ENCODE measurements at regions not wholly inside any gene's neighbourhood (a gene's known extent, or its start where the extent isn't known, plus 50 kb on each side); places are given as distances from the start of the nearest gene placed in this dataset.

DNA sequence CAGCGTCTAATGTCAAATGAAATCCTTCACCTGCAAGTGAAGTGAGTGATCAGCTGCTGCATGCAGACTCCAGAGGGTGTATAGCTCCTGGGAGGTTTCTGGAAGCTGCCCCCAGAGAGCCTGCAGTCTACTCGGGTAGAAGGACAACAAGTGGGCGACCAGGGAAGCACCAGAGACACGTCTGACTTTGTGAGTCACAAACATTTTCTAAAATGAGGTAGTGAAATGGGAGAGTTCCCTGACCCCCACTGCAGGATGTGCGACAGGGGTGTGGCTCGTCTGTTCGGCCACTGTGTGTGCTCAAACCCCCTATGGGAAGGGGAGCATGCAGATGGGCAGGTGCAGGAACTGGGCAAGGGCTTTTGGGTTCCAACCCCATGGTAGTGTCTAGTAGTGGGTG, 177.1 kb upstream of the PRKCQ start:
- no peaks in the 10 kb centered on the region for H3K4me1 Mint-ChIP-seq
- H3K27me3 Mint-ChIP-seq = peaks cover 64% of the 10 kb centered on the region
- no peaks in the 10 kb centered on the region for H3K9me3 ChIP-seq (ENCODE audit: control insufficient read depth, low read length, poor library complexity, severe bottlenecking)
- no peak overlapping the region for H3K27ac Mint-ChIP-seq
- ATAC-seq (no peak), DNase-seq (no peak)
- H3K4me3 Mint-ChIP-seq = no peak overlapping the region
- peaks cover 5% of the 10 kb centered on the region for H3K36me3 Mint-ChIP-seq (ENCODE audit: low read depth)

DNA sequence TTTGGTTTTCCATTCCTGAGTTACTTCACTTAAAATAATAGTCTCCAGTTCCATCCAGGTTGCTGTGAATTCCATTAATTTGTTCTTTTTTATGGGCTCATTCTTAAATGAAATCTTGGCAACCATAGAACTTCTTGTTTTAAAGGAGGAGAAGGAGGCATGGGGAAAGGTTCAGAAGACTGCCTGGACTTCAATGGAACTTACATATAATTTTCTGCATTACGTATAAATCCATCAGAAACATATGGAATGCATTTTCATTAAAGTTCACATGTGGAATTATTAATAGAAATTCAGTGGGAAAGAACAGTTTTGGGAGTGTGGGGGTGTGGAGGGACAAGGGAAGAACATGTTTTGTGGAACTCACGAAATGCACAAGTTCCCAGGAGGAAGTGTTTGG, 176.6 kb upstream of the PRKCQ start:
- no peaks in the 10 kb centered on the region for H3K9me3 ChIP-seq (ENCODE audit: control insufficient read depth, low read length, poor library complexity, severe bottlenecking)
- peaks cover 64% of the 10 kb centered on the region for H3K27me3 Mint-ChIP-seq
- H3K4me3 Mint-ChIP-seq = no peak overlapping the region
- H3K4me1 Mint-ChIP-seq = no peaks in the 10 kb centered on the region
- no peak overlapping the region for H3K27ac Mint-ChIP-seq
- ATAC-seq (no peak), DNase-seq (no peak)
- H3K36me3 Mint-ChIP-seq (ENCODE audit: low read depth) = peaks cover 5% of the 10 kb centered on the region

GRCh38 chr10:6755781-6756460, 175.8 kb upstream of the PRKCQ start:
- Mint-ChIP-seq H3K36me3 (ENCODE audit: low read depth) (peaks cover 2% of the 10 kb centered on the region), H3K27me3 (peaks cover 64% of the 10 kb centered on the region), H3K27ac (no peak overlapping the region), H3K4me1 (no peaks in the 10 kb centered on the region), H3K4me3 (no peak overlapping the region)
- no peaks in the 10 kb centered on the region for H3K9me3 ChIP-seq (ENCODE audit: control insufficient read depth, low read length, poor library complexity, severe bottlenecking)
- DNase-seq = no peak
- ATAC-seq = no peak

GRCh38 chr10:6753644-6754043, 173.6 kb upstream of the PRKCQ start:
- H3K36me3 Mint-ChIP-seq (ENCODE audit: low read depth) = peaks cover 3% of the 10 kb centered on the region
- H3K27ac Mint-ChIP-seq = no peak overlapping the region
- no peak for DNase-seq
- ATAC-seq = no peak
- H3K27me3 Mint-ChIP-seq = peaks cover 52% of the 10 kb centered on the region
- H3K4me1 Mint-ChIP-seq = no peaks in the 10 kb centered on the region
- no peaks in the 10 kb centered on the region for H3K9me3 ChIP-seq (ENCODE audit: control insufficient read depth, low read length, poor library complexity, severe bottlenecking)
- H3K4me3 Mint-ChIP-seq = no peak overlapping the region

- H3K27ac Mint-ChIP-seq = no peak overlapping the region
- no peak overlapping the region for H3K4me3 Mint-ChIP-seq
- H3K4me1 Mint-ChIP-seq = no peaks in the 10 kb centered on the region
- peaks cover 3% of the 10 kb centered on the region for H3K36me3 Mint-ChIP-seq (ENCODE audit: low read depth)
- no peak for DNase-seq
- peaks cover 41% of the 10 kb centered on the region for H3K27me3 Mint-ChIP-seq
- no peak for ATAC-seq
- no peaks in the 10 kb centered on the region for H3K9me3 ChIP-seq (ENCODE audit: control insufficient read depth, low read length, poor library complexity, severe bottlenecking)
Measured at GRCh38 chr10:6751363-6751762, 171.3 kb upstream of the PRKCQ start.

DNA sequence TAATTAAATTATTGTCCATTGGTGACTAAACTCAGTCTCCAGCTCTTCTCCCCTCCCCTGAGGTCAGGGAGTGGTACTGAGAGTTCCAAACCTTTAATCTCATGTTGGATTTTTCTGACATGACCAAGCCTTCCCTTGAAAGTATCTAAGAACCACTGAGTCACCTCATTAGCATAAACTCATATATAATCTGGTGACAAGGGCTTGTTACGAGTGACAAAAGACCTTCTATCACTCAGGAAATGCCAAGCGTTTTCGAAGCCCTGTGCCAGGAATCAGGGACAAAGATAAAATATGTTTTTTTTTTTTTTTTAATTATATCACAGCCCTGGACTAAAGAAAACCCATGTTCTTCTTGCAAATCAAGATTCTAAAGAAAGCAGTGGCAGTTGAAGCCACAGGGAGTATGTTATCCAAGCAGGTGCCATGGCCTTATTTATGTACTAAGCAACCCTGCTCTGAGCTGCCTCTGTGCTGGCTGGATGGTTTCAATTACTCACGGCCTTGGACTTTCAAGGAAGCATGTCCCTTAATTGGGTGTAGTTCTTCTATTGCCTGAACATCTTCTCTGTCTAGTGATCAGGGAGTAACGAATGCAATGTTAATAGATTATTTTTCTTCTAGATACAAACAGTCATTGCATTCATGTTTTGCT, 169.0 kb upstream of the PRKCQ start:
- Mint-ChIP-seq H3K36me3 (ENCODE audit: low read depth) (peaks cover 3% of the 10 kb centered on the region), H3K4me3 (no peak overlapping the region), H3K27ac (no peak overlapping the region), H3K27me3 (peaks cover 44% of the 10 kb centered on the region), H3K4me1 (no peaks in the 10 kb centered on the region)
- no peaks in the 10 kb centered on the region for H3K9me3 ChIP-seq (ENCODE audit: control insufficient read depth, low read length, poor library complexity, severe bottlenecking)
- DNase-seq (no peak), ATAC-seq (no peak)

DNA sequence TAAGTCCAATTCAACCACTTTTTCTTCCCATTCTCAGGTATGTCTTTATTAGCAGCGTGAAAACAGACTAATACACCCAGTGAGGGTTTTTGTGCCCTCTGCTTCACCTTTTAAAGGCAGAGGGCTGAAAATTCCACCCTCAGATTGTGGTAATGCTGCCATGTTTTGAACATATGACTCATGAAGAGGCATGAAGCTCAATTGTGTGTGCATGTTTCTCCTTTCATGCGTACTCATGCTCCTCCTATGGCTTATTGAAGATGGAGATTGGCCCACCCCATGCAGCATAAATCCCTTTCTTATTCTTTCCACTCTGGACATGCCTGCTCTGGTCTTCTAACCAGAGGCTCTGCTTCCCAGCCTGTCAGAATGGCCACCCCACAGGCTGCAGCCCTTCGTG, 168.0 kb upstream of the PRKCQ start:
- ATAC-seq = no peak
- H3K36me3 Mint-ChIP-seq (ENCODE audit: low read depth) = peaks cover 3% of the 10 kb centered on the region
- DNase-seq = no peak
- H3K27me3 Mint-ChIP-seq = peaks cover 38% of the 10 kb centered on the region
- H3K9me3 ChIP-seq (ENCODE audit: control insufficient read depth, low read length, poor library complexity, severe bottlenecking) = no peaks in the 10 kb centered on the region
- H3K4me1 Mint-ChIP-seq = no peaks in the 10 kb centered on the region
- no peak overlapping the region for H3K27ac Mint-ChIP-seq
- no peak overlapping the region for H3K4me3 Mint-ChIP-seq

GRCh38 chr10:6746782-6747181, 166.7 kb upstream of the PRKCQ start:
- Mint-ChIP-seq H3K4me3 (no peak overlapping the region), H3K27ac (no peak overlapping the region), H3K27me3 (peaks cover 49% of the 10 kb centered on the region), H3K36me3 (ENCODE audit: low read depth) (peaks cover 3% of the 10 kb centered on the region), H3K4me1 (no peaks in the 10 kb centered on the region)
- no peaks in the 10 kb centered on the region for H3K9me3 ChIP-seq (ENCODE audit: control insufficient read depth, low read length, poor library complexity, severe bottlenecking)
- DNase-seq (no peak), ATAC-seq (no peak)

DNA sequence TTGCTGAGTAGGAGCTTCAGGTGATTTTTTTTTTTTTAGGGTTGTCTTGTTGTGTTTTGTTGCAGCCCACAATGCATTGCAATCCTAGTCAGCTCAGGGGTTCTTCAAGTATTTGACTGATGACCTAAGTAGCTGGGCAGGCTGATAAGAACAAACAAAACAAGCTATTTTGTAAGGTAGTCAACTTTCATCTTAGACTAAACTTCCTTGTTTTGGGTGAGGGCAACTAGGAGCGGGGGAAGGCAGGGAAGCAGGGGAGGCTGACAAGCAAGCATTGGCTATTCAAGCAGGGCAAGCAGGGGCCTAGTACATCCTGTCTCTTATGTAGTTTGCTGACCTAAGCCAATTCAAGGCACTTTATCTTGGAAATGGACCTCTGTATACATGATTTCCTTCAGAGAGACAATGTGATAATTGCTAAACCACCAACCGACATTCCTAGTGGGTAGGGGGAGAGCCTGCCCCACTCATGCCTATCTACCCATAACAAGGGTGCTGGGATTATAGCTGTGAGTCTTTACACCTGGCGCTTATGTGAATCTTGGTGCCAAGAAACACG, 163.3 kb upstream of the PRKCQ start:
- Mint-ChIP-seq H3K27ac (no peak overlapping the region), H3K27me3 (peaks cover 59% of the 10 kb centered on the region), H3K4me3 (no peak overlapping the region), H3K4me1 (no peaks in the 10 kb centered on the region), H3K36me3 (ENCODE audit: low read depth) (no peaks in the 10 kb centered on the region)
- no peak for DNase-seq
- ATAC-seq = no peak
- H3K9me3 ChIP-seq (ENCODE audit: control insufficient read depth, low read length, poor library complexity, severe bottlenecking) = no peaks in the 10 kb centered on the region

DNA sequence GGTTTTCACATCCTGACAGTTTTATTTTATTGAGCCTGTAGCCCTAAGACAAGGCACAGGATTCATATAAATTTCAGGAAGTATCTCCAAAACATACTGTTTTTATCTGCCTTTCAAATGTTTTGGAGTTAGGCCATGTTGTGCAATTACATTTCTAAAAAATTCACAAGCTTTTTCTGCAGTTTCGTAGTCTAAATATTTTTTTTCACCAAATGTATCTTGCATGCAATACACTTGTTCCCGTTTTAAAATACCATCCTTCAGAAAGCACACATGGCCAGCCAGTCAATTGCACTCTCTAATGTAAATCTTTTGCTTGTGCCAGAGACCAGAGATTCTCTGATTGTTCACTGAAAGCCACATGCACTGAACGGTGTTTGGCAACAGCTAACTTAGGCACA, 161.5 kb upstream of the PRKCQ start:
- Mint-ChIP-seq H3K27ac (no peak overlapping the region), H3K4me3 (no peak overlapping the region), H3K27me3 (peaks cover 66% of the 10 kb centered on the region), H3K36me3 (ENCODE audit: low read depth) (no peaks in the 10 kb centered on the region), H3K4me1 (no peaks in the 10 kb centered on the region)
- no peaks in the 10 kb centered on the region for H3K9me3 ChIP-seq (ENCODE audit: control insufficient read depth, low read length, poor library complexity, severe bottlenecking)
- no peak for DNase-seq
- ATAC-seq = no peak

DNA sequence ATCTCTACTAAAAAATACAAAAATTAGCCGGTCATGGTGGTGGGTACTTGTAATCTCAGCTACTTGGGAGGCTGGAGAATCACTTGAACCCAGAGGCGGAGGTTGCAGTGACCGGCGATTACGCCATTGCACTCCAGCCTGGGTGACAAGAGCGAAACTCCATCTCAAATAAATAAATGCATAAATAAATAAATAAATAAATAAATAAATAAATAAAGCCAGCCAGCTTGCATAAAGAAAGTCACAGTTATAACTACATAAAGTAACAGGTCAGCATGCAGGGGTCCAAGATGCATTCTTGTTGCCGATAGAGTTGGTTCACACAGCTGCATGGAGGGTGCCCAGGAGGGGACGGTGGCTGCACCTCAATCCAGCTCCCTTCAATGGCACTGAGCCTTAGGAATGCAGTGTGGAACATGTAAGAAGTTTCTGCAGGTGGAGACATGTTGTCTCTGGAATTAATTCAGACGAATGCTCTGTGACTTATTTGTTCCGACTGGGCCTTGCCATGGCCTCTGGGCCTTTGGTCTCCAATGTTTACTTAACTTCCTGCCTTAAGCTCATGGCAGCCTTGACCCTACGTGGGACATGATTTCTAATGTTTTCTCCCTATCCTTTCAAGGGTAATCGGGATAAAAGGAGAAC, 159.6 kb upstream of the PRKCQ start:
- ATAC-seq = no peak
- Mint-ChIP-seq H3K27me3 (peaks cover 76% of the 10 kb centered on the region), H3K36me3 (ENCODE audit: low read depth) (no peaks in the 10 kb centered on the region), H3K4me3 (no peak overlapping the region), H3K4me1 (no peaks in the 10 kb centered on the region), H3K27ac (no peak overlapping the region)
- DNase-seq = no peak
- H3K9me3 ChIP-seq (ENCODE audit: control insufficient read depth, low read length, poor library complexity, severe bottlenecking) = no peaks in the 10 kb centered on the region

DNA sequence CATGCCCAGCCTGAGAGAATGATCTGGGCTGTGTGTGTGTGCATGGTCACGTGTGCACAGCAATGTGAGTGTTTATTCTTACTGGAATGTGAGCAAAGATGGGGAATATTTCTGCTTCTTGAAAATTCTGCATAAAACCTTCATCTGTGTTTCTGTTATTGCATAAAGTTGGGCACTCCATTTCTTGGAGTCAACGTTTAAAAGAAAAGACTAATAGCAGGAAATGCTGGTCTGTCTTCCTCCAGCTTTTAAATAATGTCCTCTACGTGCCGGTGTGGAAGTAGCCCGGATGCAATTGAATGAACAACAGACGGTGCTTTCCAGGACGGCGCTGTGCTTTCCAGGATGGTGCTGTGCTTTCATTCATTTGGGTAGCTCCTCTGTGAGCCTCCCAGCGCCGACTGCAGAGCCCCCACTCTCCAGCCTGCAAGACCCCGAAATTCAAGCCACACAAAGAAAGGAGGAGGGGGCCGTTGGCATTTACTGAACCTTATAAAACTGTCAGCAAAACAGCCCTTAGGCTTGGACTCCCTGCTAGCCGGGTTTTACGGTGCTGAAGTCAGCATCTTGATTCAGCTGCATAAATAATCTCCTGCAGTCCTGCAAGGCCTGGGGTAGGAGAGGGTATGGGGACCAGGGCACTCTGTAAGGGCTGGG, 158.2 kb upstream of the PRKCQ start:
- no peak overlapping the region for H3K4me3 Mint-ChIP-seq
- H3K9me3 ChIP-seq (ENCODE audit: control insufficient read depth, low read length, poor library complexity, severe bottlenecking) = no peaks in the 10 kb centered on the region
- H3K27ac Mint-ChIP-seq = no peak overlapping the region
- DNase-seq (no peak), ATAC-seq (no peak)
- peaks cover 81% of the 10 kb centered on the region for H3K27me3 Mint-ChIP-seq
- H3K4me1 Mint-ChIP-seq = no peaks in the 10 kb centered on the region
- no peaks in the 10 kb centered on the region for H3K36me3 Mint-ChIP-seq (ENCODE audit: low read depth)

DNA sequence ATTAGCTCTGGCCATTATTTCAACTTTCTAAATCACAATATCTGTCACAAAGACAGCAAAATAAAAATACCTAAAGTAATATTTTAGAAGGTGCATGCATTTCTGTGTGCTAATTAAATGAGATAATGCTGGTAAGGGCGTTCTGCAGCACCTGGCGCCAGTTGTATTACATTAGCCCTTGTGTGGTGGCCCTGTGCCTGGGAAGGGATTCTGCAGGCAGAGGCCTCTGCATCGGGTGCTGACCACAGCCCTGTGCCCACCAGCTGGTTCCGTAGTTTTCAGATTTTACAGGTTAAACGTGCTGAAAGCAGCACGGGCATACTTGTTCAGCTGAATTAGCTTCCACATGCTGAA, 157.7 kb upstream of the PRKCQ start:
- ATAC-seq (no peak), DNase-seq (no peak)
- Mint-ChIP-seq H3K27me3 (peaks cover 81% of the 10 kb centered on the region), H3K4me3 (no peak overlapping the region), H3K36me3 (ENCODE audit: low read depth) (no peaks in the 10 kb centered on the region), H3K4me1 (no peaks in the 10 kb centered on the region), H3K27ac (no peak overlapping the region)
- H3K9me3 ChIP-seq (ENCODE audit: control insufficient read depth, low read length, poor library complexity, severe bottlenecking) = no peaks in the 10 kb centered on the region
